B cell (primary cell): ENCODE measurements at regions not wholly inside any gene's neighbourhood (a gene's known extent, or its start where the extent isn't known, plus 50 kb on each side); places are given as distances from the start of the nearest gene placed in this dataset.

ENCODE experiments used
- ATAC-seq: fragments of 200-7000 bp; cut with Tn5 transposase; one replicate; pipeline ENCODE4 v1.10.0; 2021; ENCODE audit warnings: low read depth, mild to moderate bottlenecking, moderate number of reproducible peaks, moderate library complexity
- CTCF ChIA-PET: fragments of 350-600 bp; sonication (Branson Sonifier 250); formaldehyde crosslinking; loops from one replicate; lab custom pipeline; 2021; ENCODE audit warnings: antibody characterized with exemption, inconsistent platforms; lab: Charles Lee
- POLR2A ChIA-PET: fragments of 350-600 bp; sonication (Branson Sonifier 250); formaldehyde crosslinking; loops from one replicate; lab custom pipeline; 2021; ENCODE audit warnings: antibody characterized with exemption; lab: Charles Lee
- DNase-seq: peaks from one replicate; pipeline ENCODE4 v3.0.0; 2013
- H2AFZ ChIP-seq: 2 replicates; pipeline ENCODE4 v1.6.1; 2012; ENCODE audit warnings: mild to moderate bottlenecking, low read depth, low read length; ENCODE audit not compliant: insufficient read depth, poor library complexity, severe bottlenecking
- H3K27ac ChIP-seq, 2 donors: 1 replicate in 1 of 2; 2 replicates in 1 of 2; pipeline ENCODE4 v1.5.1; 2012 to 2013; ENCODE audit warnings: low read length in 2 of 2, mild to moderate bottlenecking in 2 of 2, moderate library complexity in 1 of 2
- H3K27me3 ChIP-seq, 4 experiments: fragments of 200-600 bp in 1 of 4; sonication (generic) in 1 of 4; replicated peaks in 1 of 4; 1 replicate in 2 of 4; 2 replicates in 2 of 4; pipeline versions ENCODE4 v1.6.1 to v1.7.0; 2013 to 2016; ENCODE audit warnings: low read length in 3 of 4, mild to moderate bottlenecking in 2 of 4, mixed read lengths in 1 of 4, moderate library complexity in 1 of 4; ENCODE audit not compliant: insufficient read depth in 4 of 4, control insufficient read depth in 3 of 4; ENCODE audit errors: control extremely low read depth in 1 of 4
- H3K36me3 ChIP-seq, 2 experiments: replicated peaks in 1 of 2; 1 replicate in 1 of 2; 2 replicates in 1 of 2; pipeline versions ENCODE4 v1.6.1 to v1.7.1; 2013; ENCODE audit warnings: low read length in 1 of 2; ENCODE audit not compliant: insufficient read depth in 2 of 2, control insufficient read depth in 1 of 2; ENCODE audit errors: control extremely low read depth in 1 of 2, extremely low read depth in 1 of 2
- H3K4me1 ChIP-seq, 2 donors: fragments of 200-600 bp in 1 of 2; sonication (generic) in 1 of 2; 1 replicate in 1 of 2; 2 replicates in 1 of 2; pipeline versions ENCODE4 v1.5.1 to v1.6.1; 2013 to 2017; ENCODE audit warnings: low read length in 2 of 2; ENCODE audit not compliant: control insufficient read depth in 2 of 2, insufficient read depth in 2 of 2
- H3K4me2 ChIP-seq: replicated peaks from 2 replicates; pipeline ENCODE3; 2012; ENCODE audit warnings: mild to moderate bottlenecking, low read depth, low read length; ENCODE audit not compliant: poor library complexity, severe bottlenecking
- H3K4me3 ChIP-seq, 5 experiments: fragments of 200-600 bp in 1 of 5; sonication (generic) in 1 of 5; 1 replicate in 3 of 5; 2 replicates in 2 of 5; pipeline versions ENCODE4 v1.5.1 to v1.7.0; 2011 to 2016; ENCODE audit warnings: low read length in 4 of 5, mild to moderate bottlenecking in 4 of 5, low read depth in 2 of 5, control low read depth in 1 of 5, moderate library complexity in 1 of 5; ENCODE audit not compliant: insufficient read depth in 1 of 5; ENCODE audit errors: control extremely low read depth in 1 of 5, extremely low read depth in 1 of 5
- H3K79me2 ChIP-seq: fragments of 200-600 bp; sonication (generic); one replicate; pipeline ENCODE4 v1.6.0; 2016; ENCODE audit warnings: low read length; ENCODE audit not compliant: control insufficient read depth, insufficient read depth
- H3K9ac ChIP-seq: fragments of 200-600 bp; sonication (generic); 2 replicates; pipeline ENCODE4 v1.6.1; 2017; ENCODE audit warnings: mild to moderate bottlenecking, low read length, moderate library complexity
- H3K9me3 ChIP-seq, 3 donors: one replicate each; pipeline versions ENCODE4 v1.6.1 to v1.7.1; 2013; ENCODE audit warnings: low read length in 2 of 3; ENCODE audit not compliant: control insufficient read depth in 2 of 3, insufficient read depth in 1 of 3; ENCODE audit errors: control extremely low read depth in 1 of 3
- H4K20me1 ChIP-seq: 2 replicates; pipeline ENCODE4 v1.6.0; 2012; ENCODE audit warnings: mild to moderate bottlenecking, low read length; ENCODE audit not compliant: insufficient read depth, control insufficient read depth, poor library complexity, severe bottlenecking
- H3K27ac Mint-ChIP-seq: one replicate; pipeline ENCODE4 v1.8.0; 2021; ENCODE audit warnings: mixed read lengths
- H3K27me3 Mint-ChIP-seq: one replicate; pipeline ENCODE4 v1.8.0; 2021; ENCODE audit warnings: mixed read lengths
- H3K4me1 Mint-ChIP-seq: one replicate; pipeline ENCODE4 v1.8.0; 2021; ENCODE audit warnings: mixed read lengths
- H3K4me3 Mint-ChIP-seq: one replicate; pipeline ENCODE4 v1.8.0; 2021; ENCODE audit warnings: mixed read lengths
- H3K9me3 Mint-ChIP-seq: one replicate; pipeline ENCODE4 v1.8.0; 2022; ENCODE audit warnings: mixed read lengths; ENCODE audit not compliant: insufficient read depth
- CTCF ChIP-seq: fragments of 200-600 bp; IDR thresholded peaks from one replicate; pipeline ENCODE4 v1.8.0; 2022; ENCODE audit warnings: antibody characterized with exemption, mild to moderate bottlenecking
- EZH2 ChIP-seq: IDR thresholded peaks from 2 replicates; pipeline ENCODE4 v1.6.1; 2012; ENCODE audit warnings: borderline replicate concordance, low read depth, mild to moderate bottlenecking, moderate library complexity, low read length; ENCODE audit not compliant: insufficient read depth, poor library complexity, severe bottlenecking
- WGBS: methylation state at CpG from one replicate; pipeline ENCODE4 v1.1.5; 2013; ENCODE audit warnings: missing lambda C conversion rate; ENCODE audit not compliant: insufficient coverage; 5-methylcytosine and 5-hydroxymethylcytosine counted together
- intact Hi-C: fragments of 100-400 bp; cut with micrococcal nuclease; formaldehyde crosslinking; loops from one replicate; pipeline ENCODE4 v1.10.0; 2022

GRCh38 chr13:63605403-63605802 is 2189.8 kb upstream of the PCDH20 start:
- Mint-ChIP-seq H3K4me1 (no peaks in the 10 kb centered on the region), H3K4me3 (no peak overlapping the region), H3K27ac (no peak overlapping the region), H3K27me3 (no peaks in the 10 kb centered on the region), H3K9me3 (peaks cover 17% of the 10 kb centered on the region)
- H3K4me3 ChIP-seq: no peak overlapping the region
- no peaks in the 10 kb centered on the region for H4K20me1 ChIP-seq
- H3K4me2 ChIP-seq: no peak overlapping the region
- no peaks in the 10 kb centered on the region for H3K27me3 ChIP-seq
- no peaks in the 10 kb centered on the region for H3K36me3 ChIP-seq
- no peak for DNase-seq
- TF ChIP-seq CTCF (no peak), EZH2 (no peak)
- peaks cover 2 to 9% (median 5%) of the 10 kb centered on the region in 3 donors for H3K9me3 ChIP-seq
- POLR2A ChIA-PET: no interaction called here
- intact Hi-C loops: no loop called here
- H3K27ac ChIP-seq: no peak overlapping the region
- H3K4me1 ChIP-seq: no peaks in the 10 kb centered on the region
- ATAC-seq: no peak
- H3K79me2 ChIP-seq: no peaks in the 10 kb centered on the region
- CTCF ChIA-PET: no interaction called here
- H2AFZ ChIP-seq: no peak overlapping the region
- 93% methylated on average over 2 of the region's 2 CpGs for WGBS
- no peak overlapping the region for H3K9ac ChIP-seq

- Histone ChIP-seq H2AFZ (no peak overlapping the region), H3K4me1 (no peaks in the 10 kb centered on the region), H3K4me3 (no peak overlapping the region), H3K9me3 (peaks cover 0 to 6% (median 1%) of the 10 kb centered on the region in 3 donors), H3K79me2 (no peaks in the 10 kb centered on the region), H3K27ac (no peak overlapping the region), H4K20me1 (no peaks in the 10 kb centered on the region), H3K27me3 (no peaks in the 10 kb centered on the region), H3K9ac (no peak overlapping the region), H3K36me3 (no peaks in the 10 kb centered on the region), H3K4me2 (no peak overlapping the region)
- CTCF ChIA-PET: no interaction called here
- no peak for TF ChIP-seq EZH2
- no peak for TF ChIP-seq CTCF
- Mint-ChIP-seq H3K27me3 (no peaks in the 10 kb centered on the region), H3K9me3 (no peaks in the 10 kb centered on the region), H3K4me3 (no peak overlapping the region), H3K27ac (no peak overlapping the region), H3K4me1 (no peaks in the 10 kb centered on the region)
- ATAC-seq: no peak
- intact Hi-C loops: no loop called here
- no peak for DNase-seq
- WGBS: 82% methylated on average over 6 of the region's 7 CpGs
- POLR2A ChIA-PET: no interaction called here
Observed at GRCh38 chr13:63595811-63596210, 2180.2 kb upstream of the PCDH20 start.
